ENCODE measurements at regions not wholly inside any gene's neighbourhood (a gene's known extent, or its start where the extent isn't known, plus 50 kb on each side); places are given as distances from the start of the nearest gene placed in this dataset.

- TF ChIP-seq CTCF (conservative IDR thresholded peaks at IDR 0.05; ENCODE audit: low read depth in 2 of 2) (no peak), EZH2phosphoT487 (IDR thresholded peaks at IDR 0.05; ENCODE audit: unreplicated experiment) (no peak), ZNF462 (CRISPR knock-in tag; IDR thresholded peaks at IDR 0.05) (no peak), EZH2 (IDR thresholded peaks at IDR 0.05; ENCODE audit: low read depth, unreplicated experiment) (no peak), REST (IDR thresholded peaks at IDR 0.05; ENCODE audit: unreplicated experiment) (no peak), POLR2AphosphoS5 (IDR thresholded peaks at IDR 0.05; ENCODE audit: low read depth) (no peak), JUNB (IDR thresholded peaks at IDR 0.05; ENCODE audit: unreplicated experiment) (no peak), NANOG (IDR thresholded peaks at IDR 0.05; ENCODE audit: borderline replicate concordance) (no peak), CREB1 (CRISPR knock-in tag; IDR thresholded peaks at IDR 0.05; ENCODE audit: low read depth) (no peak), ZNF331 (CRISPR knock-in tag; IDR thresholded peaks at IDR 0.05; ENCODE audit: low read depth) (no peak), STAT1 (IDR thresholded peaks at IDR 0.05; ENCODE audit: unreplicated experiment) (no peak), ETS1 (IDR thresholded peaks at IDR 0.05) (no peak), ZNF114 (CRISPR knock-in tag; IDR thresholded peaks at IDR 0.05) (no peak)
Observed at GRCh38 chr13:22592515-22592914, 588.3 kb upstream of the SGCG start.

Measured in GM23338 (cell line).